KMS-11 (cell line): ENCODE measurements at regions not wholly inside any gene's neighbourhood (a gene's known extent, or its start where the extent isn't known, plus 50 kb on each side); places are given as distances from the start of the nearest gene placed in this dataset.
"Not testable (repeated sequence)": the region's sequence is repeated elsewhere in the genome, so short reads cannot be mapped to it uniquely, and the experiment has no call there.

Experiments
- H2AFZ ChIP-seq: fragments of 200-600 bp; sonication (generic); 2 replicates; pipeline ENCODE4 v1.6.1; 2016; ENCODE audit warnings: antibody characterized with exemption, mixed run types, low read depth
- H3K27ac ChIP-seq: fragments of 200-600 bp; sonication (generic); 2 replicates; pipeline ENCODE4 v1.6.1; 2016; ENCODE audit warnings: mild to moderate bottlenecking, mixed run types
- H3K27me3 ChIP-seq: fragments of 200-600 bp; sonication (generic); 2 replicates; pipeline ENCODE4 v1.6.1; 2017; ENCODE audit warnings: mild to moderate bottlenecking, low read depth, mixed run types, moderate library complexity; ENCODE audit not compliant: insufficient read depth
- H3K36me3 ChIP-seq: fragments of 200-600 bp; sonication (generic); 2 replicates; pipeline ENCODE4 v1.6.1; 2017; ENCODE audit warnings: mild to moderate bottlenecking, mixed run types; ENCODE audit not compliant: insufficient read depth
- H3K4me1 ChIP-seq: fragments of 200-600 bp; sonication (generic); 2 replicates; pipeline ENCODE4 v1.6.1; 2016; ENCODE audit warnings: mild to moderate bottlenecking, low read depth, mixed run types; ENCODE audit not compliant: poor library complexity, severe bottlenecking
- H3K4me2 ChIP-seq: fragments of 200-600 bp; sonication (generic); 2 replicates; pipeline ENCODE4 v1.7.0; 2016; ENCODE audit warnings: mild to moderate bottlenecking, mixed run types
- H3K4me3 ChIP-seq: fragments of 200-600 bp; sonication (generic); IDR thresholded peaks from 2 replicates; pipeline ENCODE4 v1.6.1; 2017; ENCODE audit warnings: low read depth, low read length, mixed read lengths; ENCODE audit not compliant: insufficient read depth
- H3K79me2 ChIP-seq: fragments of 200-600 bp; sonication (generic); 2 replicates; pipeline ENCODE4 v1.6.1; 2016; ENCODE audit warnings: low read depth, mixed run types; ENCODE audit not compliant: insufficient read depth
- H3K9ac ChIP-seq: fragments of 200-600 bp; sonication (generic); 2 replicates; pipeline ENCODE4 v1.6.1; 2016; ENCODE audit warnings: mild to moderate bottlenecking, mixed run types
- H4K20me1 ChIP-seq: fragments of 200-600 bp; sonication (generic); 2 replicates; pipeline ENCODE4 v1.6.1; 2016; ENCODE audit warnings: mild to moderate bottlenecking, mixed run types; ENCODE audit not compliant: insufficient read depth
- TF ChIP-seq, protein P1 (sequence below): fragments of 200-600 bp; sonication (generic); conservative IDR thresholded peaks from 2 replicates; pipeline ENCODE4 v1.6.1; 2017; ENCODE audit warnings: low read depth, mild to moderate bottlenecking, antibody characterized with exemption, low read length, moderate library complexity, mixed read lengths

DNA sequence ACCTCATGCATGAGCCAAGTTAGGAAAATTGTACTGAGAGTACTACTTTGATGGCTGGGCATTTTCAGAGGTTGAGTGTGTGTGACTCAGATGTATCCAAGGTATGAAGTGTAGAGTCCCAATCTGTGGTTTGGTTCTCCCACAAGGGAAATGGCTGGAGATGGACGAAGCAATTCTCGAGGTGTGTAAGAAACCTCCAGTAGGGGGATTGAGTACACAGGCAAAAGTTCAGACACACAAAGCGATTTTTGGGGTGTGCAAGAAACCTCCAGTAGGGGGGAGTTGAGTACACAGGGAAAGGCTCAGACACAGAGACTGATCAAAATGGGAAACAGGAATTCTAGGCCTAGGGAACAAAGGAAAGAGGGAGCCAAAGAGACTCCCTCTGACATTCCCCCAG is 1536.3 kb downstream of the FAM181B start:
- Histone ChIP-seq H3K4me3 (no peak overlapping the region), H4K20me1 (no peaks in the 10 kb centered on the region), H3K79me2 (no peaks in the 10 kb centered on the region), H3K9ac (no peak overlapping the region), H3K4me2 (no peak overlapping the region), H2AFZ (no peak overlapping the region), H3K36me3 (no peaks in the 10 kb centered on the region), H3K27me3 (no peaks in the 10 kb centered on the region), H3K4me1 (no peaks in the 10 kb centered on the region), H3K27ac (no peak overlapping the region)
- TF ChIP-seq, protein P1, sequence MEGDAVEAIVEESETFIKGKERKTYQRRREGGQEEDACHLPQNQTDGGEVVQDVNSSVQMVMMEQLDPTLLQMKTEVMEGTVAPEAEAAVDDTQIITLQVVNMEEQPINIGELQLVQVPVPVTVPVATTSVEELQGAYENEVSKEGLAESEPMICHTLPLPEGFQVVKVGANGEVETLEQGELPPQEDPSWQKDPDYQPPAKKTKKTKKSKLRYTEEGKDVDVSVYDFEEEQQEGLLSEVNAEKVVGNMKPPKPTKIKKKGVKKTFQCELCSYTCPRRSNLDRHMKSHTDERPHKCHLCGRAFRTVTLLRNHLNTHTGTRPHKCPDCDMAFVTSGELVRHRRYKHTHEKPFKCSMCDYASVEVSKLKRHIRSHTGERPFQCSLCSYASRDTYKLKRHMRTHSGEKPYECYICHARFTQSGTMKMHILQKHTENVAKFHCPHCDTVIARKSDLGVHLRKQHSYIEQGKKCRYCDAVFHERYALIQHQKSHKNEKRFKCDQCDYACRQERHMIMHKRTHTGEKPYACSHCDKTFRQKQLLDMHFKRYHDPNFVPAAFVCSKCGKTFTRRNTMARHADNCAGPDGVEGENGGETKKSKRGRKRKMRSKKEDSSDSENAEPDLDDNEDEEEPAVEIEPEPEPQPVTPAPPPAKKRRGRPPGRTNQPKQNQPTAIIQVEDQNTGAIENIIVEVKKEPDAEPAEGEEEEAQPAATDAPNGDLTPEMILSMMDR: no peak

DNA sequence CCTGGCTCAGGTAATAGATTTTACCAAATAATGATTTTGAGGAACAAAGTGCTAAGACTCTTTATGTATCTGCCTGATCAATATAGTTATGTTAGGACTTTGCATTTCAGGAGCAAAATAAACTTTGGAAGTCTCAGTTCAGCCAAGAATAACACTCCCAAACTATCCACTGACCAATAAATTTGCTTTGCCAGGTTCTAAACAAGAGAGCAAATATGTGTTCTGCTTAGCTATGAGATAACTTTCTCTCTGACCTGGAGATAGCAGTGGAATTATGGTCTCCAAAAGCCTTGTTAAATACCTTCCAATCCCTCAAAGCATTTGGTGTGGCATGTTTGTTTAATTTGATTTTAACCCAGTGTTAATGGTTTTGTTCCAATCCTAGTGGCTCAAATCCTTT is 1541.1 kb downstream of the FAM181B start:
- Histone ChIP-seq H3K4me3 (no peak overlapping the region), H3K79me2 (no peaks in the 10 kb centered on the region), H4K20me1 (no peaks in the 10 kb centered on the region), H3K4me2 (no peak overlapping the region), H2AFZ (no peak overlapping the region), H3K9ac (no peak overlapping the region), H3K27ac (no peak overlapping the region), H3K4me1 (no peaks in the 10 kb centered on the region), H3K36me3 (no peaks in the 10 kb centered on the region), H3K27me3 (no peaks in the 10 kb centered on the region)
- TF ChIP-seq, protein P1: no peak

DNA sequence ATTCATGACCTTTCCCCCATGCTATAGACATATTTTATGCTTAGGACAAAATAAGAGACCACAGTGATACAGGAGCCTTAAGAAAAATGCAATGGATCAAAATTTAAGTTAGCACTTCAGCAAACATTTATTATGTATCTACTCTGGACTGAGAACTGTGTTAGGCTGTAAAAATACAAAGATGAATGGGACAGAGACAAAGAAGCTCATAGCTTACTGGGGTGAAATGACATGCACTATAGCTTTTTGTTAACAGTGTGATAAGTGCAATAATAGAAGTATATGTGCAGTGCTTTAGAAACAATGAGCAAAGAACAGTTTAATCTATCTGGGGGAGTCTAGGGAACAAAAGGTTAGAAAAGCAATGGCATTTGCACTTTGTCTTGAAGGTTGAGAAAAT is 1543.1 kb downstream of the FAM181B start:
- TF ChIP-seq, protein P1: no peak
- Histone ChIP-seq H3K27me3 (no peaks in the 10 kb centered on the region), H3K9ac (no peak overlapping the region), H3K4me3 (no peak overlapping the region), H3K36me3 (no peaks in the 10 kb centered on the region), H3K4me2 (no peak overlapping the region), H4K20me1 (no peaks in the 10 kb centered on the region), H3K79me2 (no peaks in the 10 kb centered on the region), H2AFZ (no peak overlapping the region), H3K4me1 (no peaks in the 10 kb centered on the region), H3K27ac (no peak overlapping the region)

DNA sequence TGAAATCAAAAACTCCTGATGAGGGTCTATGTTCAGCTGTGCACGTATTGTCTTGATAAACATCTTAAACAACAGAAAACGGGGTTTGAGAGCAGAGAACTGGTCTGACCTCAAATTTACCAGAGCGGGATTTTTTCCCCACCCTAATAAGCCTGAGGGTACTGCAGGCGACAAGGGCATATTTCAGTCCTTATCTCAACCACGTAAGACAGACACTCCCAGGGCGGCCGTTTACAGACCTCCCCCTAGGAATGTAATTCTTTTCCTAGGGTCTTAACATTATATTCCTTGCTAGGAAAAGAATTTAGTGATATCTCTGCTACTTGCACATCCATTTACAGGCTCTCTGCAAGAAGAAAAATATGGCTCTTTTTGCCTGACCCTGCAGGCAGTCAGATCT is 1546.6 kb downstream of the FAM181B start:
- not testable (repeated sequence) for H3K27me3 ChIP-seq, H2AFZ ChIP-seq, H3K27ac ChIP-seq, H3K4me3 ChIP-seq, H3K36me3 ChIP-seq, H3K4me2 ChIP-seq, H3K79me2 ChIP-seq, H4K20me1 ChIP-seq, H3K4me1 ChIP-seq, H3K9ac ChIP-seq

DNA sequence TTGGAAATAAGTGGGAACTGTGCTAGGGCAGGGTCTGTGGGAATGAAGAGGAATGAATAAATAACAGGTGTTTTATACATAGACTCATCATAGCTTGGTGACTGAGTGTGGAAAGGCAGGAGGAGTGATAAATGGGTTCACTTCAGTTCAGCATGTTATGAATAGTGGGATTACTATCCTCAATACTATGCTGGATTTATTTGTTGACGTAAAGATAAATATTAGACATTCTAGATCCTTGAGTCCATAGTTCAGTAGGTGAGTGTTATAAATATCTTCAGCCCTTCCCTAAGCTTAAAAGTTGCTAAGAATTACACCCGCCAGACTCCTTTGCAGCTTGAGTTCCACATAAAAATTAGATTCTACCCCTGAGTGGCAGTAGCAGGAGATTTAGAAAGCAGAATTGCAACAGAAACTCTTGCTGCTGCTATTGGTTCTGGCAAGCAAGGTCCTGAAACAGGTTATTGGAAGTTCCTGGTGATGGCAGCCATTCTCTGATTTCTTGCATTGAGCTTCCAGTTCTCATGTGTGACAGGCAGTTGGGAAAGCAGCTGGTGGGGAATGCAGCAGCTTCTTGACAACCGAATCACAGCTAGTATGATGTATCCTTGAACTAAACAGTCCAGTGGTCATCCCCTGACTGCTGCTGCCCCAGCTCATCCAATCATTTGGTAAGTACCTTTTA is 1558.9 kb downstream of the FAM181B start:
- H3K4me3 ChIP-seq: no peak overlapping the region
- no peaks in the 10 kb centered on the region for H3K27me3 ChIP-seq
- TF ChIP-seq, protein P1: no peak
- H3K36me3 ChIP-seq: no peaks in the 10 kb centered on the region
- H3K4me2 ChIP-seq: no peak overlapping the region
- H3K4me1 ChIP-seq: no peaks in the 10 kb centered on the region
- no peaks in the 10 kb centered on the region for H3K79me2 ChIP-seq
- no peaks in the 10 kb centered on the region for H4K20me1 ChIP-seq
- no peak overlapping the region for H3K27ac ChIP-seq
- H3K9ac ChIP-seq: no peak overlapping the region
- no peak overlapping the region for H2AFZ ChIP-seq
